Suprapubic skin (tissue), 3 donors: ENCODE measurements at regions not wholly inside any gene's neighbourhood (a gene's known extent, or its start where the extent isn't known, plus 50 kb on each side); places are given as distances from the start of the nearest gene placed in this dataset.

Source experiments
- POLR2A ChIP-seq, 2 donors: fragments of 450-650 bp; IDR thresholded peaks; one replicate each; pipeline ENCODE4 v1.6.1; 2017; ENCODE audit warnings: antibody characterized with exemption in 2 of 2, mild to moderate bottlenecking in 2 of 2, moderate library complexity in 2 of 2
- TF ChIP-seq, protein P1 (sequence below), 2 donors: fragments of 200-600 bp in 1 of 2; fragments of 450-650 bp in 1 of 2; sonication (generic) in 1 of 2; IDR thresholded peaks; one replicate each; pipeline ENCODE4 v1.5.1; 2016 to 2019; ENCODE audit warnings: antibody characterized with exemption in 2 of 2, mild to moderate bottlenecking in 1 of 2, moderate library complexity in 1 of 2

DNA sequence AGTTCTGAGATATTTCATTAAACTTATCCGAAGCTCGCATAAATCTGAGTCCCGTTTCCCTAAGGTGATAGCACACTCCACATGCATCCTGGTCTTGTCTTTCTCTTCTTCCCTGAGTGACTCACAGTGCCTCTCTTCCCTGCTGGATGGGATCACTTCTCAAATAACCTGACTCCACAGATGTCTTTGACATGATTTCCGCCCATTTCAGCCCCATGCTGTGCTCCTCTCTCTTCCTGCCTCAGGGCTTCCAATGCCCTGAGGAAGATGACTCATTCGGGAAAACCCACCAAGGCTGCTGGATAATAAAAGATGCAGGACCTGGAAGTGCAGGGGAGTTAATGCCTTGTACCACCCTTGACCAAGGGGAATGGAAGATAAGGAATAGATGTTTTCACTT lies 441.7 kb upstream of the SOX11 start:
- TF ChIP-seq, protein P1, sequence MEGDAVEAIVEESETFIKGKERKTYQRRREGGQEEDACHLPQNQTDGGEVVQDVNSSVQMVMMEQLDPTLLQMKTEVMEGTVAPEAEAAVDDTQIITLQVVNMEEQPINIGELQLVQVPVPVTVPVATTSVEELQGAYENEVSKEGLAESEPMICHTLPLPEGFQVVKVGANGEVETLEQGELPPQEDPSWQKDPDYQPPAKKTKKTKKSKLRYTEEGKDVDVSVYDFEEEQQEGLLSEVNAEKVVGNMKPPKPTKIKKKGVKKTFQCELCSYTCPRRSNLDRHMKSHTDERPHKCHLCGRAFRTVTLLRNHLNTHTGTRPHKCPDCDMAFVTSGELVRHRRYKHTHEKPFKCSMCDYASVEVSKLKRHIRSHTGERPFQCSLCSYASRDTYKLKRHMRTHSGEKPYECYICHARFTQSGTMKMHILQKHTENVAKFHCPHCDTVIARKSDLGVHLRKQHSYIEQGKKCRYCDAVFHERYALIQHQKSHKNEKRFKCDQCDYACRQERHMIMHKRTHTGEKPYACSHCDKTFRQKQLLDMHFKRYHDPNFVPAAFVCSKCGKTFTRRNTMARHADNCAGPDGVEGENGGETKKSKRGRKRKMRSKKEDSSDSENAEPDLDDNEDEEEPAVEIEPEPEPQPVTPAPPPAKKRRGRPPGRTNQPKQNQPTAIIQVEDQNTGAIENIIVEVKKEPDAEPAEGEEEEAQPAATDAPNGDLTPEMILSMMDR (IDR thresholded peaks at IDR 0.05), result no peak
- TF ChIP-seq POLR2A (IDR thresholded peaks at IDR 0.05), result no peak
